22Rv1 (cell line): ENCODE measurements at regions not wholly inside any gene's neighbourhood (a gene's known extent, or its start where the extent isn't known, plus 50 kb on each side); places are given as distances from the start of the nearest gene placed in this dataset.

ENCODE experiments used
- ZFX ChIP-seq: fragments of 450-650 bp; IDR thresholded peaks from 2 replicates; pipeline ENCODE4 v1.6.1; 2017; ENCODE audit warnings: antibody characterized with exemption, borderline replicate concordance
- TF ChIP-seq, protein P1 (sequence below): fragments of 450-650 bp; IDR thresholded peaks from 2 replicates; pipeline ENCODE4 v1.5.1; 2017; ENCODE audit warnings: mild to moderate bottlenecking

DNA sequence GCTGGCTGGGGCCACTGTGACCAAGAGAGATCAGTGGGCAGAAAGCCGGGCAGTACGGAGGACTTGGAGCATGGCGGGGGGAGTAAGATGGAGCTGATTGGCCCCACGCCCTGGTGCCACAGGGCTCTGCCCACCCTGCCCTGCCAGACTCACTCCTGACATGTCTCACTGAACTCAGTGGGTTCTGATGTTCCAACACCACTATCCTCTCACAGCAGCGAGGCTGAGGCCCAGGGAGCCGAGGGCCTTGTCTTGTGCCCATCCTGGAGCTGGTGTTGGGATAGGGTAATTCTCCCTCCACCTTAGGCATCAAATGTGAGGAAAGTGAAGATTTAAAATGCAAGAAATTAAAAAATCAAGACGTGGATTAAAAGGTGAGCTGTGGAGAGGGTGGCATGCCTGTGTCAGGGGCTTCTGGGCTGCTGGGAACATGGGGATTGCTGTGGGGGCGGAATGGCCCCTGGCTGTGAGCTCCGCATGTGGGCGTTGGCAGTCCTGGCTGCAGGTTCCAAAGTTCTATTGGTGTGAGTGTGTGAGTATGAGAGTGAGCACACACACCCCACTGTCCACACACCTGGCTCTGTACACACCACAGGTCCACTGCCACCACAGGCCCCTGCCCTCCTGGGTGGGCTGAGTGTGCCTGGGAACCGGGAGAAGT lies 283.5 kb upstream of the HS6ST1 start:
- TF ChIP-seq, protein P1, sequence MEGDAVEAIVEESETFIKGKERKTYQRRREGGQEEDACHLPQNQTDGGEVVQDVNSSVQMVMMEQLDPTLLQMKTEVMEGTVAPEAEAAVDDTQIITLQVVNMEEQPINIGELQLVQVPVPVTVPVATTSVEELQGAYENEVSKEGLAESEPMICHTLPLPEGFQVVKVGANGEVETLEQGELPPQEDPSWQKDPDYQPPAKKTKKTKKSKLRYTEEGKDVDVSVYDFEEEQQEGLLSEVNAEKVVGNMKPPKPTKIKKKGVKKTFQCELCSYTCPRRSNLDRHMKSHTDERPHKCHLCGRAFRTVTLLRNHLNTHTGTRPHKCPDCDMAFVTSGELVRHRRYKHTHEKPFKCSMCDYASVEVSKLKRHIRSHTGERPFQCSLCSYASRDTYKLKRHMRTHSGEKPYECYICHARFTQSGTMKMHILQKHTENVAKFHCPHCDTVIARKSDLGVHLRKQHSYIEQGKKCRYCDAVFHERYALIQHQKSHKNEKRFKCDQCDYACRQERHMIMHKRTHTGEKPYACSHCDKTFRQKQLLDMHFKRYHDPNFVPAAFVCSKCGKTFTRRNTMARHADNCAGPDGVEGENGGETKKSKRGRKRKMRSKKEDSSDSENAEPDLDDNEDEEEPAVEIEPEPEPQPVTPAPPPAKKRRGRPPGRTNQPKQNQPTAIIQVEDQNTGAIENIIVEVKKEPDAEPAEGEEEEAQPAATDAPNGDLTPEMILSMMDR: no peak
- no peak for TF ChIP-seq ZFX
